SH-SY5Y (cell line): ENCODE measurements at regions not wholly inside any gene's neighbourhood (a gene's known extent, or its start where the extent isn't known, plus 50 kb on each side); places are given as distances from the start of the nearest gene placed in this dataset.

ENCODE experiments used
- GATA2 ChIP-seq: IDR thresholded peaks from 2 replicates; pipeline ENCODE4 v1.6.1; 2011; ENCODE audit warnings: mild to moderate bottlenecking, low read depth, low read length
- GATA3 ChIP-seq: IDR thresholded peaks from 2 replicates; pipeline ENCODE4 v1.6.1; 2011; ENCODE audit warnings: low read depth, mild to moderate bottlenecking, low read length, moderate library complexity

DNA sequence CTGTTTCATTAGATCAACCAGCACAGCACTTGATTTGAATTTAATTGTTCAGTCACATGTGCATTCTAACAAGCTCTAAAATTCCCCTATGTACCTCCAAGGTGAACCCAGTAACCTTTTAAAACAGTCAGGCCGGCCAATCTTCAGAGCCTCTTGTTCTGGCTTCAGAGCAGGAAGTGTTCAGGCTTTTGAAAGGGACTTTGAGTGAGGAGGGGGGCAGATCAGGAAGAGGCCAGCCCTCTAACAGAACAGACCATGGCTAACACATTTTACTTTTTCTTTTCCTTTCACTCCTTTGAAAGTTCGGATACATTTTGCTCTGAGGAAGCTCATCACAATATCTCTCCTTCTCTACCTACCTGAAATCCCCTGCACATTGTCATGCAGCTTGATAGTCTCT lies 390.3 kb downstream of the TBC1D4 start:
- TF ChIP-seq GATA3 = no peak
- no peak for TF ChIP-seq GATA2
